AG09319 (cell line): ENCODE measurements at regions not wholly inside any gene's neighbourhood (a gene's known extent, or its start where the extent isn't known, plus 50 kb on each side); places are given as distances from the start of the nearest gene placed in this dataset.

ENCODE experiments used
- DNase-seq: peaks from one replicate; pipeline ENCODE4 v3.0.0-alpha.2; 2010; ENCODE audit warnings: low read depth; ENCODE audit errors: extremely low read depth
- TF ChIP-seq, protein P1 (sequence below): IDR thresholded peaks from 2 replicates; pipeline ENCODE4 v1.5.1; 2011; ENCODE audit warnings: low read depth, mild to moderate bottlenecking, inconsistent platforms, low read length, moderate library complexity

DNA sequence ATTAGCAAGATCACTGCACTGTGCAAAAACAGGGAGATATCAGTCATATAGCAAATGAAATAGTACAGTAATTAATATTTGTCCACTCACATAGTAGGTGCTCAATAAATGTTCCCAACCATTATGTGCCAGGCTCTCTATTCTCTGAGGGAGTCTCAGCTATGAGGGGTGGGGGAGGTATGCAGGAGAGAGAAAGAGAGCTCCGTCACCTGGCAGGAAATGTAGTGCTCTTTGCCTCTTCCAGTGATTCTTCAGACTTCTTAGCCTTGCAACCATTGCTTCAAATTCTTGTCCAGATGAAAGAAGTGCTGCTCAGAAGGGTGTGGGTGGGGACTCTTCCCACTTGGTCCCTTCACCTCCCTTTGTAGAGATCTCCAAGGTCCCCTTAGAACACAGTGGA, 84.5 kb upstream of the SPRY1 start:
- DNase-seq = no peak
- TF ChIP-seq, protein P1, sequence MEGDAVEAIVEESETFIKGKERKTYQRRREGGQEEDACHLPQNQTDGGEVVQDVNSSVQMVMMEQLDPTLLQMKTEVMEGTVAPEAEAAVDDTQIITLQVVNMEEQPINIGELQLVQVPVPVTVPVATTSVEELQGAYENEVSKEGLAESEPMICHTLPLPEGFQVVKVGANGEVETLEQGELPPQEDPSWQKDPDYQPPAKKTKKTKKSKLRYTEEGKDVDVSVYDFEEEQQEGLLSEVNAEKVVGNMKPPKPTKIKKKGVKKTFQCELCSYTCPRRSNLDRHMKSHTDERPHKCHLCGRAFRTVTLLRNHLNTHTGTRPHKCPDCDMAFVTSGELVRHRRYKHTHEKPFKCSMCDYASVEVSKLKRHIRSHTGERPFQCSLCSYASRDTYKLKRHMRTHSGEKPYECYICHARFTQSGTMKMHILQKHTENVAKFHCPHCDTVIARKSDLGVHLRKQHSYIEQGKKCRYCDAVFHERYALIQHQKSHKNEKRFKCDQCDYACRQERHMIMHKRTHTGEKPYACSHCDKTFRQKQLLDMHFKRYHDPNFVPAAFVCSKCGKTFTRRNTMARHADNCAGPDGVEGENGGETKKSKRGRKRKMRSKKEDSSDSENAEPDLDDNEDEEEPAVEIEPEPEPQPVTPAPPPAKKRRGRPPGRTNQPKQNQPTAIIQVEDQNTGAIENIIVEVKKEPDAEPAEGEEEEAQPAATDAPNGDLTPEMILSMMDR = no peak

DNA sequence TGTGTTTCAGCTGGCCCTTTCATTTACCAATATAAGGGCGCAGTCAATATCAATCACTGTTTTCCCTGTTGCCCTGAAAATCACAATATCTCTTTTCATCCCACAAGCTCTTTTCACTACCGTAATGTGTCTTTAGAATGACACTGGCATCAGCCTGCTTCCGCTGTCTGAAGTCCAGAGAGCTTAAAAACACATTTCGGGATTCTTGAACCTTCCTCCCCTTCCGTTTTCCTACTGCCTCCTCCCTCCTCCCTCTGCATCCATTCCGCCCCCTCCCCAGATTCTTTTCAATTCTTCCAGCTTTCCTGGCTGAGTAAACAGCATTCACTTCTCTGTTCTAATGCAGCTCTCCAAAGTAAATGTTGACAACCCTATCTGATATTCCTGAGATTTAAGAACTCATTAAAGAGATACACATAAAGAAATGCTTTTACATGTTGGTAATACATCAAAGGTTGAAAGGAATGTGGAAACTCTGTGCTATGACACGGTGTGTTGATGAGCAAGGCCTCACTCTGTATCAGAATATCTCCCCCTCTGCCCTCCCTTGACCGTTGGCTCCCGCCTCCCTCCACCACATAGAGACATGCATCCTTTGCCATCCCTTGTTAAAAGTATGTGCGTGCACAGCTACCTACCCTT, 83.5 kb upstream of the SPRY1 start:
- no peak for DNase-seq

DNA sequence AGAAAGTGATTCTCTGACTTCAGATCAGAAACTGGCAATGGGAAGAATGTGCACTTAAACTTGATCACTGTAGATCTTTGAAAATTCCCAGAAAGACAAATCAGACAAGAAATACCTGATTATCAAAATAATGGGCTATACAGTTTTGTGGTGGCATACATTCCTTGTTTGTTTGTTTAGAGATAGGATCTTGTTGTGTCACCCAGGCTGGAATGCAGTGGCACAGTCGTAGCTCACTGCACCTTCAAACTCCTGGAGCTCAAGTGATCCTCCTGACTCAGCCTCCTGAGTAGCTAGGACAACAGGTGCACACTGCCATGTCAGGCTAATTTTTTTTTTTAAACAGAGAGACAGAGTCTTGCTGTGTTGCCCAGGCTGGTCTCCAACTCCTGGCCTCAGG, 81.0 kb upstream of the SPRY1 start:
- TF ChIP-seq, protein P1 = no peak
- no peak for DNase-seq

More for the DNA sequence above, 83.5 kb upstream of the SPRY1 start:
- TF ChIP-seq, protein P1 = no peak

DNA sequence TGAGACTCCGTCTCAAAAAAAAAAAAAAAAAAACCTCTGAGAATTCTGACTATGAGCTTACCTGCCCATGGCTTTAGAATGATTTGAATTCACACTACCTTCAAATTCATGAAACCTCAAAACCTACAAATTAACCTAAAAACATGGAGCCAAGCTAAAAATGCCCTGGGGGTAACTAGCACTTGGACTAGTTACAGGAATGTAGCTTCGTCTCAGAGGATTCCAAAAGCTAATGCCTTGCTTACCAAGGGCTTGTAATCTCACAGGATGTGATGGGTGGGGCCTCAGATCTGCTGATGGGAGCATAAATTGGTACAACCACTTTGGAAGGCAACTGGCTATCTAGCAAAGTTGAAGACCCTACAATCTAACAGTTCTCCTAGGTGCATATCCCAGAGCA, 79.4 kb upstream of the SPRY1 start:
- TF ChIP-seq, protein P1 = no peak
- DNase-seq = no peak

DNA sequence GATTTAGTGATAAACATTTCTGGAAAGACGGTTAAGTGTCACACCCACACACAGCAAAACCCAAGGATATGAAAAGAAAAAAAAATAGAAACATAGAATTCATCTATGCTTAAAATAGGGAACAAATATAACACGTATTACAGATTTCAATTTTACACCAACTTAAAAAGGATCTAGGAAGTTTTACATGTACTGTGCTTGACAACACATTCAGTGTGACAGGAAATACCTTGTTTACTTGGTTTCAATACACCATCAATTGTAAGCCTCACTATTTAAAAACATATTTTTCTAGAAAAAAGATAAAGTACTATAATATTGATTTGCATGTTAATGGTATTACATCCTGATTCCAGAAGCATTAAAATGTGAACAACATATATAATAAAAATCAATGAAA, 77.0 kb upstream of the SPRY1 start:
- no peak for DNase-seq
- TF ChIP-seq, protein P1 = no peak

DNA sequence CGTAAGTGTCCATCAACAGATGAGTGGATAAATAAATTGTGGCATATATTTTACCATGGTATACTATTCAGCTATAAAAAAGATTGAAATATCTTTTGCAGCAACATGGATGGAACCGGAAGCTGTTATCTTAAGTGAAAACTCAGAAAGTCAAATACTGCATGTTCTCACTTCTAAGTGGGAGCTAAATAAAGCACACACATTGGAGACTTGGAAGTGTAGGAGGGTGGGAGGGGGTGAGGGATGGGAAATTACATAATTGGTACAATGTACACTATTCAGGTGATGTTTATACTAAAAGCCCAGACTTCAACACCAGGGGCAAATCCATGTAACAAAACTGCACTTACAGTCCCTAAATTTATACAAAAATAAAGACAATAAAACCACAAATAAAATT, 72.6 kb upstream of the SPRY1 start:
- no peak for DNase-seq
- TF ChIP-seq, protein P1 = no peak

DNA sequence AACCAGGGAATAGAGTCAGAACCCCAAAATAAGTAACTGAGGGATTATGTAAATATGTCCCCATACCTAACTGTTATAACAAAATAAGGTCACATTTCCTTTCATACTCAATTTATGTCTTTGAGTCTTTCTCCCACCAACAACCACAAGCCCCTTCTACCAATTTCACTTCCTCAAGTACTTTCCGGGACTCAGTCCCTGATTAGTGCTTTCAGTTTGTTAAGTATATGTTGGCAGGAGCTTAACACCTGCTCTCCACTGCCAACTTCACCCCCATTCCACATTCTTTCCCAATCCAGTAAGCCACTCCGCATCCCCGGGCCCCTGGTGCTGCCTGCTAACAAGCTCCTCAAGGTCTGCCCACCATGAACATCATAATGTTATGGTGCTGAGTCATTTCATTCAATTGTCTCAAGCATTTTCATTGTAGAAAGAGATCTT, 71.3 kb upstream of the SPRY1 start:
- DNase-seq = no peak

More for the DNA sequence above, 71.3 kb upstream of the SPRY1 start:
- TF ChIP-seq, protein P1 = no peak
